Peyer's patch (tissue), 4 donors: ENCODE measurements at regions not wholly inside any gene's neighbourhood (a gene's known extent, or its start where the extent isn't known, plus 50 kb on each side); places are given as distances from the start of the nearest gene placed in this dataset.

Experiments
- CTCF ChIP-seq, 6 experiments: fragments of 450-650 bp in 4 of 6; fragments of 200-600 bp in 2 of 6; sonication (generic) in 1 of 6; IDR thresholded peaks; one replicate each; pipeline ENCODE4 v1.5.1; 2017 to 2019; ENCODE audit warnings: antibody characterized with exemption in 6 of 6, mild to moderate bottlenecking in 3 of 6, moderate library complexity in 1 of 6
- POLR2A ChIP-seq, 2 donors: fragments of 450-650 bp; IDR thresholded peaks; one replicate each; pipeline ENCODE4 v1.5.1; 2017; ENCODE audit warnings: antibody characterized with exemption in 2 of 2, mild to moderate bottlenecking in 2 of 2, moderate library complexity in 2 of 2

GRCh38 chr9:30932226-30932625 lies 1452.2 kb upstream of the ACO1 start:
- no peak for TF ChIP-seq CTCF (IDR thresholded peaks at IDR 0.05)
- TF ChIP-seq POLR2A (IDR thresholded peaks at IDR 0.05): no peak
